Gastrocnemius medialis (tissue), 4 donors: ENCODE measurements at regions not wholly inside any gene's neighbourhood (a gene's known extent, or its start where the extent isn't known, plus 50 kb on each side); places are given as distances from the start of the nearest gene placed in this dataset.

Source experiments
- ATAC-seq, 2 donors: fragments of 150-250 bp; one replicate each; pipeline ENCODE4 v1.9.1; 2016
- DNase-seq, 2 donors: peaks; one replicate each; pipeline ENCODE4 v3.0.0-alpha.2; 2019
- H3K27ac ChIP-seq, 4 donors: fragments of 200-600 bp; sonication (generic); 1 replicate in 1 of 4; 2 replicates in 3 of 4; pipeline ENCODE4 v1.5.1; 2016 to 2018; ENCODE audit warnings: mild to moderate bottlenecking in 2 of 4, moderate library complexity in 1 of 4
- H3K27me3 ChIP-seq, 3 donors: fragments of 200-600 bp; sonication (generic) in 2 of 3; 1 replicate in 1 of 3; 2 replicates in 2 of 3; pipeline versions ENCODE4 v1.5.1 to v1.6.0; 2016 to 2019; ENCODE audit warnings: mild to moderate bottlenecking in 1 of 3, moderate library complexity in 1 of 3
- H3K36me3 ChIP-seq, 2 donors: fragments of 200-600 bp; sonication (generic) in 1 of 2; one replicate each; pipeline ENCODE4 v1.5.1; 2017 to 2018
- H3K4me1 ChIP-seq, 2 donors: fragments of 200-600 bp; sonication (generic) in 1 of 2; one replicate each; pipeline ENCODE4 v1.5.1; 2016 to 2017; ENCODE audit warnings: mild to moderate bottlenecking in 2 of 2
- H3K4me3 ChIP-seq, 4 donors: fragments of 200-600 bp; sonication (generic) in 3 of 4; 1 replicate in 1 of 4; 2 replicates in 3 of 4; pipeline ENCODE4 v1.5.1; 2016 to 2019; ENCODE audit warnings: mild to moderate bottlenecking in 2 of 4
- H3K9me3 ChIP-seq, 3 donors: fragments of 200-600 bp; sonication (generic) in 2 of 3; 1 replicate in 1 of 3; 2 replicates in 2 of 3; pipeline ENCODE4 v1.5.1; 2016 to 2019
- POLR2A ChIP-seq, 2 donors: fragments of 450-650 bp; IDR thresholded peaks; one replicate each; pipeline ENCODE4 v1.6.1; 2017; ENCODE audit warnings: antibody characterized with exemption in 2 of 2, mild to moderate bottlenecking in 2 of 2, moderate library complexity in 2 of 2
- in situ Hi-C, 4 donors: fragments of 200-750 bp; cut with MboI; loops; one replicate each; pipeline versions ENCODE4 v1.15.0 to v1.8.0; 2017; ENCODE audit warnings: low sequenced_read_pairs in 4 of 4
- intact Hi-C: fragments of 100-400 bp; cut with DNase I; formaldehyde crosslinking; loops from one replicate; pipeline ENCODE4 v1.15.1; 2023; ENCODE audit warnings: low total_unique reads
- TF ChIP-seq, protein P1 (sequence below), 5 experiments: fragments of 450-650 bp in 3 of 5; fragments of 200-600 bp in 2 of 5; sonication (generic) in 2 of 5; IDR thresholded peaks in 4 of 5; conservative IDR thresholded peaks in 1 of 5; 1 replicate in 4 of 5; 2 replicates in 1 of 5; pipeline ENCODE4 v1.5.1; 2016 to 2019; ENCODE audit warnings: antibody characterized with exemption in 5 of 5, mild to moderate bottlenecking in 3 of 5, moderate library complexity in 3 of 5

GRCh38 chr11:11141065-11141464 lies 212.0 kb downstream of the CSNK2A3 start:
- Histone ChIP-seq H3K27ac (peak overlapping the region in 2 of 4 donors; percentile 85 to 88), H3K9me3 (no peaks in the 10 kb centered on the region), H3K36me3 (no peaks in the 10 kb centered on the region), H3K4me3 (no peak overlapping the region), H3K4me1 (peaks cover 17 to 30% of the 10 kb centered on the region in 2 donors), H3K27me3 (no peaks in the 10 kb centered on the region)
- no peak for ATAC-seq
- in situ Hi-C loops: loop anchor here in 1 of 4 donors (25.0 kb wide), 1 partner anchor 329 kb away; the partner anchor contains the start of gene EIF4G2
- intact Hi-C loops: loop anchor here (10.0 kb wide), 1 partner anchor 236 kb away; no protein-coding TSS in a partner anchor
- no peak for TF ChIP-seq POLR2A (IDR thresholded peaks at IDR 0.05)
- TF ChIP-seq, protein P1, sequence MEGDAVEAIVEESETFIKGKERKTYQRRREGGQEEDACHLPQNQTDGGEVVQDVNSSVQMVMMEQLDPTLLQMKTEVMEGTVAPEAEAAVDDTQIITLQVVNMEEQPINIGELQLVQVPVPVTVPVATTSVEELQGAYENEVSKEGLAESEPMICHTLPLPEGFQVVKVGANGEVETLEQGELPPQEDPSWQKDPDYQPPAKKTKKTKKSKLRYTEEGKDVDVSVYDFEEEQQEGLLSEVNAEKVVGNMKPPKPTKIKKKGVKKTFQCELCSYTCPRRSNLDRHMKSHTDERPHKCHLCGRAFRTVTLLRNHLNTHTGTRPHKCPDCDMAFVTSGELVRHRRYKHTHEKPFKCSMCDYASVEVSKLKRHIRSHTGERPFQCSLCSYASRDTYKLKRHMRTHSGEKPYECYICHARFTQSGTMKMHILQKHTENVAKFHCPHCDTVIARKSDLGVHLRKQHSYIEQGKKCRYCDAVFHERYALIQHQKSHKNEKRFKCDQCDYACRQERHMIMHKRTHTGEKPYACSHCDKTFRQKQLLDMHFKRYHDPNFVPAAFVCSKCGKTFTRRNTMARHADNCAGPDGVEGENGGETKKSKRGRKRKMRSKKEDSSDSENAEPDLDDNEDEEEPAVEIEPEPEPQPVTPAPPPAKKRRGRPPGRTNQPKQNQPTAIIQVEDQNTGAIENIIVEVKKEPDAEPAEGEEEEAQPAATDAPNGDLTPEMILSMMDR (IDR thresholded peaks at IDR 0.05 in 4 of 5, conservative IDR thresholded peaks at IDR 0.05 in 1 of 5): no peak
- DNase-seq: no peak

GRCh38 chr11:11140510-11140909 lies 212.5 kb downstream of the CSNK2A3 start:
- in situ Hi-C loops: loop anchor here in 1 of 4 donors (25.0 kb wide), 1 partner anchor 328 kb away; the partner anchor contains the start of gene EIF4G2
- peaks cover 17 to 25% of the 10 kb centered on the region in 2 donors for H3K4me1 ChIP-seq
- no peaks in the 10 kb centered on the region for H3K27me3 ChIP-seq
- intact Hi-C loops: loop anchor here (10.0 kb wide), 1 partner anchor 236 kb away; no protein-coding TSS in a partner anchor
- H3K36me3 ChIP-seq: no peaks in the 10 kb centered on the region
- H3K9me3 ChIP-seq: no peaks in the 10 kb centered on the region
- no peak overlapping the region for H3K4me3 ChIP-seq
- peak overlapping the region in 1 of 4 donors; percentile 88 for H3K27ac ChIP-seq
- no peak for TF ChIP-seq POLR2A (IDR thresholded peaks at IDR 0.05)
- TF ChIP-seq, protein P1 (IDR thresholded peaks at IDR 0.05 in 4 of 5, conservative IDR thresholded peaks at IDR 0.05 in 1 of 5): no peak
- DNase-seq (no peak), ATAC-seq (no peak)

DNA sequence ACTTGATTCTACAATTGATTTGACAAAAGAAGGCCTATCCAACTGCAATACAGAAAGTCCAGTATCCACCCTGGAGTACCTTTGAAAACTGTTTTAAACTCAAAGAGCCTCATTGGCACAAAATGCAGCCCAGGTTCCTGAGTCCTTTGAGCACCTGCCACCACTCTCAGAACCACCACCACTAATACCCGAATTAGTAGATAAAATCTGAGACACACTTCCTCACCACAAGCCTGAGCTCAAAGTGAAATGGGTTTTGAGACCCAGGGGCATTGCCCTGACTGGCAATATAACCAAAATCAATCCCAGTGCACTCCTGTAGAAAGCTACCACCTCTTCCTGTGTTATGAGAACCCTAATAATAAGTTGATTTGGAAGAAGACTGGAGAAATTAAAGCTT lies 215.7 kb downstream of the CSNK2A3 start:
- Histone ChIP-seq H3K4me3 (no peak overlapping the region), H3K36me3 (no peaks in the 10 kb centered on the region), H3K27ac (no peak overlapping the region), H3K9me3 (no peaks in the 10 kb centered on the region), H3K4me1 (peaks cover 11 to 12% of the 10 kb centered on the region in 2 donors), H3K27me3 (no peaks in the 10 kb centered on the region)
- in situ Hi-C loops: loop anchor here in 1 of 4 donors (25.0 kb wide), 1 partner anchor 325 kb away; the partner anchor contains the start of gene EIF4G2
- ATAC-seq (no peak), DNase-seq (no peak)
- no peak for TF ChIP-seq POLR2A (IDR thresholded peaks at IDR 0.05)
- TF ChIP-seq, protein P1 (IDR thresholded peaks at IDR 0.05 in 4 of 5, conservative IDR thresholded peaks at IDR 0.05 in 1 of 5): no peak
- intact Hi-C loops: no loop called here

- Histone ChIP-seq H3K27ac (no peak overlapping the region), H3K4me3 (no peak overlapping the region), H3K36me3 (no peaks in the 10 kb centered on the region), H3K4me1 (peaks cover 0 to 2% of the 10 kb centered on the region in 2 donors), H3K27me3 (no peaks in the 10 kb centered on the region), H3K9me3 (no peaks in the 10 kb centered on the region)
- no peak for TF ChIP-seq POLR2A (IDR thresholded peaks at IDR 0.05)
- TF ChIP-seq, protein P1 (IDR thresholded peaks at IDR 0.05 in 4 of 5, conservative IDR thresholded peaks at IDR 0.05 in 1 of 5): no peak
- DNase-seq (no peak), ATAC-seq (no peak)
- in situ Hi-C loops (loop anchor here in 1 of 4 donors (25.0 kb wide), 1 partner anchor 324 kb away; the partner anchor contains the start of gene EIF4G2), intact Hi-C loops (no loop called here)
Measured at GRCh38 chr11:11135820-11136476, 217.1 kb downstream of the CSNK2A3 start.
